ENCODE measurements at regions not wholly inside any gene's neighbourhood (a gene's known extent, or its start where the extent isn't known, plus 50 kb on each side); places are given as distances from the start of the nearest gene placed in this dataset.

GRCh38 chr3:74463515-74463914 is 150.9 kb downstream of the CNTN3 start:
- no peak for TF ChIP-seq CTCF (IDR thresholded peaks at IDR 0.05; ENCODE audit: low read depth, low read length)
- no peak overlapping the region for H3K4me3 ChIP-seq (ENCODE audit: low read depth, low read length)

- no peak for TF ChIP-seq CTCF (IDR thresholded peaks at IDR 0.05; ENCODE audit: low read depth, low read length)
- H3K4me3 ChIP-seq (ENCODE audit: low read depth, low read length) = no peak overlapping the region
Observed at GRCh38 chr3:74456166-74456565, 158.3 kb downstream of the CNTN3 start.

DNA sequence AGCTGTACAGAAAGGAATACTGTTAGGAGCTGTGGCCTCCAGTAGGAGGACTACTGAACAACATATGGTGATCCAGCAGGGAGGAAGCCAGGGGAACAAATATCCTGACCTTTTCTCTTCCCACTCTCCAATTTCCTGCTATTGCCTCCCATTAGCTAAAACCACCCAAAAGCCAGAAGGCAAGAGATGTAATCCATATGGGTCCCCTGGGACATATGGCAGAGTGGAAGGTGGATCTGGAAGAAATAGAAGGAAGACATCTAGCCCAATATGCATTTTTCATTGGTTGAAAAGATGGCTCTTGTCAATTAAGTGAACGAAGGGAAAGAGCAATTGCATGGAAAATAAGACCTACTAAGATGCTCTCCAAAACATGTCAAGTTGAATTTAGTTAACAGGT is 167.2 kb downstream of the CNTN3 start:
- H3K4me3 ChIP-seq (ENCODE audit: low read depth, low read length) = no peak overlapping the region
- TF ChIP-seq CTCF (IDR thresholded peaks at IDR 0.05; ENCODE audit: low read depth, low read length) = no peak

- TF ChIP-seq CTCF (IDR thresholded peaks at IDR 0.05; ENCODE audit: low read depth, low read length) = no peak
- H3K4me3 ChIP-seq (ENCODE audit: low read depth, low read length) = no peak overlapping the region
Observed at GRCh38 chr3:74445541-74445940, 168.9 kb downstream of the CNTN3 start.

DNA sequence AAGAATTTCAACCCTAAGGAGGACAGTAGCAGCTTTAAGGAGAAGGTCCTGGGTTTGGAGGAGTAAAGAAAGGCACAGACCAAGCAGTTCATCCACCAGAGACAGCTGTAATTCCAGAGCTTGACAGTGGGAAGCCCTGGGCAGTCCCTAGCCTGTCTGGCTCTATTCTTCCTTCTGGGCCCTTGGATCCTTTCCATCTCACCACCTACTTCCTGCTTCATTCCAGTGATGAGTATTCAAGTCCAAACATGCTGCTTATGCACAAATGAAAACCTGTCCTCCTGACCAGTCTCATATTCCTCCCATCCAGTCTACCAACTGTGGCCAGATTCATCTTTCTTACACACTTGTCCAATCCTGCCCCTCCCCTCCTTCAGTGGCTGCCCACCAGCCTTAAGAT is 171.4 kb downstream of the CNTN3 start:
- H3K4me3 ChIP-seq (ENCODE audit: low read depth, low read length) = no peak overlapping the region
- TF ChIP-seq CTCF (IDR thresholded peaks at IDR 0.05; ENCODE audit: low read depth, low read length) = no peak

DNA sequence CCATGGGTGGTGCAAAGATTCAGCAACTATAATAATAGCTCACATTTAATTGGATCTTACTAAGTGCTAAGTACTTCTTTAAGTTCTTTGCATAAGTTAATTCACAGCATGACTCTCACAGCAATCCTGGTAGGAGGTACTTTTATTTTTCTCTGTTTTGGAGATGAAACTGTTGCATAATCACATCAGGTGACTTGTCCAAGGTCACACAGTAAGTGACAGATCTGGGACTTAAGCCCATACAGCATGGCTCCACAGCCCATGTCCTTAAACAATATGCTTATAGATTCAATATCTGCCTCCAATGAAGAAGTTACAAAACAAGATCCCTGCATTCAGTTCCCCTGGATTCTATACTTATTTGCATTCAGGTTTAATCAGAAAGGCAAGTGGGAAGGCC is 171.8 kb downstream of the CNTN3 start:
- no peak overlapping the region for H3K4me3 ChIP-seq (ENCODE audit: low read depth, low read length)
- TF ChIP-seq CTCF (IDR thresholded peaks at IDR 0.05; ENCODE audit: low read depth, low read length) = no peak

- H3K4me3 ChIP-seq (ENCODE audit: low read depth, low read length) = no peak overlapping the region
Observed at GRCh38 chr3:74442068-74442467, 172.4 kb downstream of the CNTN3 start.

More at GRCh38 chr3:74442068-74442467, 172.4 kb downstream of the CNTN3 start:
- TF ChIP-seq CTCF (IDR thresholded peaks at IDR 0.05; ENCODE audit: low read depth, low read length) = no peak

All from WI38 (cell line).